Activated CD8-positive, alpha-beta memory T cell treated with anti-CD3 and anti-CD28 coated beads for 1 hour (primary cell): ENCODE measurements at regions not wholly inside any gene's neighbourhood (a gene's known extent, or its start where the extent isn't known, plus 50 kb on each side); places are given as distances from the start of the nearest gene placed in this dataset.
"Not testable (repeated sequence)": the region's sequence is repeated elsewhere in the genome, so short reads cannot be mapped to it uniquely, and the experiment has no call there.

Source experiments
- DNase-seq, 2 donors: peaks; one replicate each; pipeline ENCODE4 v3.0.0-alpha.2; 2020; ENCODE audit warnings: low read depth in 1 of 2; ENCODE audit errors: extremely low read depth in 1 of 2

GRCh38 chr2:82790206-82791021 lies 1668.7 kb downstream of the SUCLG1 start:
- no peak for DNase-seq

- DNase-seq, result no peak
Observed at GRCh38 chr2:82789851-82790205, 1669.3 kb downstream of the SUCLG1 start.

DNA sequence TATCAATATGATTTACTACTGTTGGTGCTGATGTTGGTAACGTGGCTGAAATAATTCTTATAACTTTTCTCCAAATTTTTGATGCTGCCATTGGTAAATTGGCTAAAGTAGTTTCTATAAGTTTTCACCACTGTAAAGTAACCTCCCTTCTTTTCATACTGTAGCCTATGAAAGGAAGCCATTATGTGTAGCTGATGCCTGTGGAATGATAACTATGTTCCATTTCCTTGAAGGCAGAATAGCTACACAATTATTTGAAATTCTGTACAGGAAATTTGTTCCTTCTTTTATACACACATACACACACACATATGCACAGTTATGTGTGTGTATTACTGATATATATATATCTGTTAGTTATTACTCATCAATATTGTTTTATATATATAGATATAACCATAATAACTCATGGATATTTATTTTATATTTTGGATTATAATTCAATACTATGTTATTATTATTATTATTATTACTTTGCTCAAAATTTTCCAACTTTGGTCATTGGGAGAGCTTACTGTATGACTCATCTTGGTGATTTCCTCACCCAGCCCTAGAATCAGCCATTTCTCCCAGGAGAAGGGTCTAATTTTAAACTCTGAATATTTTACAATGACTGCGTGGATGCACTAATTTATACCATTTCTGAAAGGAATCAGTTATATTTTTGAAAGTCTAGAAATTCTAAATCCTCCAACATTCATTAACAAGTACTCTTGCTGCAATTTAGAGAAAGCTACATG lies 1677.7 kb downstream of the SUCLG1 start:
- DNase-seq, result no peak

- DNase-seq, result no peak
Observed at GRCh38 chr2:82780050-82780449, 1679.0 kb downstream of the SUCLG1 start.

DNA sequence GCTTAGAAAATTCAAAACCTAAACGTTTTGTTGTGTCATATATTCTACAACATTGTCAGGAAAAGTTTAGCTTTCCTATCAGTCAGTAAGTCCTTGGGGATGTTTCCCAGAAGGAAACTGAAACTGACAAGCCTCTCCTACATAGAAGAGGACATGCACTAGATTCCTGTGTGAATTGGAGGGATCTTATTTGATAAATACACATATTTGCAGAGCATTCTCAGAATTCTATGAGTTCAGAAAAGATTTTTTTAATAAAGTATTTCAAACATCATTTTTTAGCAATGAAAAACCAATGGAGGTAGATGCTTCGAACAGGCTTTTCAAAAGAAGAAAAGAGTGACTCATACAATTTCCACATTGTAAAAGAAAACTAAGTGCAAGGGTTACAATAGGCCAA lies 1706.7 kb downstream of the SUCLG1 start:
- DNase-seq, result no peak

DNA sequence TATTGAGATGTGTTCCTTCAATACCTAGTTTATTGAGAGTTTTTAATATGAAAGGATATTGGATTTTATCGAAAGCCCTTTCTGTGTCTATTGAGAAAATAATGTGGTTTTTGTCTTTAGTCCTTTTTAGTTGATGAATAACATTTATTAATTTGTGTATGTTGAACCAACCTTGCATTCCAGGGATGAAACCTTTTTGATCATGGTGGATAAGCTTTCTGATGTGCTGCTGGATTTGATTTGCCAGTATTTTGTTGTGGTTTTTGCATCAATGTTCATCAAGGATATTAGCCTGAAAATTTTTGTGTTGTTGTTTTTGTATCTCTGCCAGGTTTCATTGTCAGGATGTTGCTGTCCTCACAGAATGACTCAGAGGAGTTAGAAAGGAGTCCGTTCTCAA lies 1710.4 kb downstream of the SUCLG1 start:
- no peak for DNase-seq

DNA sequence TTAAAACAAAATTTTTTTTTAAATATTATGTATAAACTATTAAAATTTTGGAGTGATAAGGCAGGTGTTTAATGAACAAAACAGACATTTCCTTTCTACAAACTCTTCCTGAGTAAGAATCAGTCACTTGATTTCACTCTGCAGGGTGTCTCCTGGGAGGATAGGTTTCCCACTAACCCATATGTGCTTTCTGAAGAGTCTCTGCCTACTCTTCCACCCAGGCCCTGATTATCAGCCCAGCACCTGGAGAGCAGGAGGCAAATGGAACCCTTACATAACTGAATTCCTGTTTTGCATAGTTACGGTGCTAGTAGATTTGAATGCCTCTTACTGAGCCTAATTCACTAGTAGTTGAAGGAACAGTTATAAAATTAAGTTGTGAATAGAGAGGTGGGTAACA lies 1718.6 kb downstream of the SUCLG1 start:
- DNase-seq, result no peak

DNA sequence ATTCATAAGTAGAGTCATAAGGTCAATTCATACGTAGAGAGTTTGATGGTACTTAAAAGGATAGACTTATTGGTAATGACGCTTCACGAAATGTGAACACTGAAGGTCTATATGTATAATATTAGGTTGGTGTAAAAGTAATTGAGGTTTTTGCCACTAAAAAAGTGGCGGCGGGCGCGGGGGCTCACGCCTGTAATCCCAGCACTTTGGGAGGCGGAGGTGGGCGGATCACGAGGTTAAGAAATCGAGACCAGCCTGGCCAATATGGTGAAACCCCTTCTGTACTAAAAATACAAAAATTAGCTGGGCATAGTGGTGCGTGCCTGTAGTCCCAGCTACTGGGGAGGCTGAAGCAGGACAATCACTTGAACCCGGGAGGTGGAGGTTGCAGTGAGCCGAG lies 1721.1 kb downstream of the SUCLG1 start:
- not testable (repeated sequence) for DNase-seq

DNA sequence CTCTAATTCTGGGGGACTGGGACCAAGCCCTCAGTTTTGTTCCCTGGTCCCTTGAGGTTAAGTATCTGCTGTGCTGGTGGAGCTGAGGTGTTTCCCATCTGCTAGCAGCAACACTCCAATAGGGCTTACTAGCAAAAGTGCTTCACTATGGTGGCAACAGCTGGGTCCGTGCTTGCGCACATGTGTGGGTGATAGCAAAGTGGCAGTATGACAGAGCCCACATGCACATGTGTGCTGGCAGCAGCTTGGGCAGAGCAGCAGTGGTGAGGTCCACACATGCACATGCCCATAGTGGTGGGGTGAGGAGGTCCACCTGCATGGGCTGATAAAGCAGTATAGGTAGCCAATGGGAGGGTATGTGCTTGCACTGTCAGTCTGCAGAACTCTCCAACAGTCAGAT lies 1723.7 kb downstream of the SUCLG1 start:
- DNase-seq, result no peak

GRCh38 chr2:82731824-82732223 lies 1727.3 kb downstream of the SUCLG1 start:
- DNase-seq, result no peak

DNA sequence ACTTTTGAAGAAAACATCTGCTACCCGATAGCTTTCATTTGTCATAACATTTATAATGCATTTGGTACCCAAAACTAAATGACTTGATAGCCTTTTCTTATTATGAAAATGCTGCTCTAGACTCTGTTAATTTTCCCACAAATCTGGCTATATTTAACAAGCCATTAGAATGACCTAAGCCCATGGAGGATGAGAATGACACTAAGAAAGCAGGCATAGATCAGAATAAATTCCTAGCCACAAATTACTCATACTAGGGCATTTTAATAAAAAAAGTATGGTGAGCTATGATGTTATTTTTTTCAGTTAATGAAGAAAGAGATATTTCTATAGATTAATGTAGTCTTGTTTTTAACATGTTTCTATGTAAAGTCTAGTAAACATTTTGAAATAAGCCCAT lies 1728.3 kb downstream of the SUCLG1 start:
- DNase-seq, result no peak

DNA sequence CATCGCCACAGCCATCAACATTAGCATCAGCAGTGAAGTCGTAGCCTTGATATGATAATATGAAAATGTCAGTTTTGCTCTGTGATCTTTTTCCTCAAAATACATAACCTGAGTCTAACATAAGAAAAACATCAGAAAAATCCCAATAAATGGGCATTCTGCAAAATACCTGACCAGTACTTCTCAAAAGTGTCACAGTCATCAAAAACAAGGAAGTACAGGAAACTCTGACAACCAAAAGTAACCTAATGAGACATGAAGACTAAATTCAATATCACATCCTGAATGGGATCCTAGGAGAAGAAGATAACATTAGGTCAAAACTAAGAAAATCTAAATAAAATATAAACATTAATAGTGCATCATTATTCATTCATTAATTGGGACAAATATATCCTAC lies 1731.0 kb downstream of the SUCLG1 start:
- no peak for DNase-seq

- DNase-seq, result no peak
Observed at GRCh38 chr2:82708681-82709080, 1750.4 kb downstream of the SUCLG1 start.

DNA sequence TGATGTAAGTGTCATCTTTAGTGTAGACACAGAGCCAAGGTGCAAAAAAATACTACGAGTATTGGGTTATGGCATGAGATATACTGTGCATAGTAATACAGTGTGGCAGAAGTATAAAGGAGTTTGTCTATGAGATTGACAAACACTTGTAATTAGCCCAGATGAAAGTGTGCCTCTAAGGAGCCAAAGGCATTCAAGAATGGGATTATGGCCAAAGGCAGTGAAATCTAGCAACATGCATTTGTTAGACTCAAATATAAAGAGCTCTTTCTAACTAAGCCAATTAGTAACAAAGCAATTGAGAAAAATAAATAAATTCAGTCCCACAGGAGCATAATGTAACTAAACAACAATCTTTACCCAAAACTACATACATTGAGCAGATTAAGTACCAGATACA lies 1761.8 kb downstream of the SUCLG1 start:
- no peak for DNase-seq

- no peak for DNase-seq
Observed at GRCh38 chr2:82694431-82694830, 1764.6 kb downstream of the SUCLG1 start.

DNA sequence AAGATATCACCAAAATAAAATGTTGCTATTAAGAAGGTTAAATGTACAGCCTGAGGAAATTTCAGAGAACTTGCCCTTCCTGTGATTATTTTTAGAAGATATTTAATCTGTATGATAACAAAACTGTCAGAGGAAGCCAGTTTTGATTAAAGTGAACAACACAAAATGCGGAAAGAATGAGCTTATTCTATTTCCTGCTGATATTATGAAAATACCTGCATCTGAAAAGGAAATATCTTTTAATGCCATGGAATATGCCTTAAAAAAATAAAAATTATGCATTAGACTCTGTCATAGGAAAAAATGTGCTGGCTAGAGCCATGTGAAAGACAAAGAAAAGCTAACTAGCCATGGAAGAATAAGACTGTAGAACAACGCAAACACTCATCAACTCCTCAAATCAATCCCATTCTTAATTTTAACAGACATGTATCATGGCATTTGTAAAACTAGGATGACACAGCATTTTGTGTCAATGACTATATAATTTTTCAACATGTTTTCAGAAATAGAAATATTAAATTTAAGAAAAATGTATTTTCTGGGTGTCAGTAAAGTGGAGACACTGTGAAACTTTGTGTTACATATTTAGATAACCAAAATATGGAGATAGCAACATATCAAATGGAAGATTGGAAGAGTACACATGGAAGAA lies 1768.2 kb downstream of the SUCLG1 start:
- DNase-seq, result no peak

GRCh38 chr2:82675186-82675585 lies 1783.9 kb downstream of the SUCLG1 start:
- DNase-seq, result no peak

DNA sequence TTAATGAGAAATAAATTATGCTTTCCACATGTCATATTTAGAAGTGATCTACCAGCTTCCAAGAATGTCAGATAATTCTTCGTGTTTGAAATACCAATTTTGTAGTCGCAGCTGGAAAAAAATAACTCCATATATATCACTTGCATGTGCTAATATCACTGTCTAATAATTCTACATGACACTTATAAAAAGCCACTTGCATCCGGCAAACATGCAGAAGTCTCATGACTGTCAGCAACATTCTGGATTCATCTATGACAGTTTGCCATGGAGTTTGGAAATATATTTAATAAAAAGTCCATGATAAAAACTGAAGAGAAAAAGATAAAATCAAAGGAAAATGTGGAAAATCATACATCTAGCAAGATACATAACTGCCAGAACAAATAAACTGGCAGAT lies 1784.4 kb downstream of the SUCLG1 start:
- DNase-seq, result no peak

- no peak for DNase-seq
Observed at GRCh38 chr2:82667491-82667890, 1791.6 kb downstream of the SUCLG1 start.

- DNase-seq, result no peak
Observed at GRCh38 chr2:82665691-82666090, 1793.4 kb downstream of the SUCLG1 start.

DNA sequence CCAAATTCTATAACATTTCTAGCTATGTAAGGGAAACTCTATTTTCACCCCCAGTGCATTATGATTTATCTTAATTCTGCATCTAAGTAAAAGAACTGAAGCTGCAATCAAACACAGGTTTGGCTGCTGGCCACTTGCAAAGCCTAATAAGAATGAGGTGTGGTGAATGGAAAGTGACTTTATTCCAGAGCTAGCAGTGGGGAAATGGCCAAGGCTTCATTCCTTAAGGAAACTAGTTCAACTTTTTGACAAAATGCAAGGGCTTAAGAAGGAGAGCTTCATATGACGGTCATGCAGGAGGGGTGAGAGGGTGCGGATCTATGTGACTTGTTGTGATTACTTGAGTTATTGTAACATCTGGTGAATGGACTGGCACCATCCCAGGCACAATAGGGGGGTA lies 1802.0 kb downstream of the SUCLG1 start:
- DNase-seq, result no peak

GRCh38 chr2:82656420-82656819 lies 1802.7 kb downstream of the SUCLG1 start:
- no peak for DNase-seq
